ENCODE measurements at regions not wholly inside any gene's neighbourhood (a gene's known extent, or its start where the extent isn't known, plus 50 kb on each side); places are given as distances from the start of the nearest gene placed in this dataset.

GRCh38 chr4:125484912-125485311, 170.2 kb downstream of the FAT4 start:
- Mint-ChIP-seq H3K4me1 (ENCODE audit: low read depth, unreplicated experiment) (no peaks in the 10 kb centered on the region), H3K9me3 (ENCODE audit: unreplicated experiment) (no peaks in the 10 kb centered on the region), H3K36me3 (ENCODE audit: low read depth, unreplicated experiment) (peaks cover 6% of the 10 kb centered on the region), H3K4me3 (ENCODE audit: unreplicated experiment) (no peak overlapping the region), H3K27ac (ENCODE audit: unreplicated experiment) (no peak overlapping the region), H3K27me3 (ENCODE audit: low read depth, unreplicated experiment) (no peaks in the 10 kb centered on the region)
- Histone ChIP-seq H2AFZ (ENCODE audit: low read depth, low read length) (no peak overlapping the region), H3K4me3 (ENCODE audit: insufficient read depth, low read depth, low read length) (no peak overlapping the region), H3K27ac (ENCODE audit: low read depth, low read length) (no peak overlapping the region), H4K20me1 (ENCODE audit: insufficient read depth, low read length) (no peaks in the 10 kb centered on the region), H3K9ac (ENCODE audit: low read length) (no peak overlapping the region), H3K27me3 (ENCODE audit: insufficient read depth, low read length) (no peaks in the 10 kb centered on the region), H3K4me1 (ENCODE audit: insufficient read depth, low read length) (no peaks in the 10 kb centered on the region), H3K4me2 (ENCODE audit: low read length) (no peak overlapping the region), H3K79me2 (ENCODE audit: insufficient read depth, low read length) (no peaks in the 10 kb centered on the region), H3K36me3 (ENCODE audit: insufficient read depth, low read length) (peaks cover 2% of the 10 kb centered on the region), H3K9me3 (ENCODE audit: insufficient read depth, low read depth, low read length) (no peaks in the 10 kb centered on the region)
- no peak for TF ChIP-seq EZH2 (IDR thresholded peaks at IDR 0.05; ENCODE audit: insufficient read depth, low read length)
- TF ChIP-seq CTCF (IDR thresholded peaks at IDR 0.05; ENCODE audit: insufficient read depth, low read depth, low read length) = no peak
- no peak for DNase-seq (ENCODE audit: low read depth)
- no peak for FAIRE-seq

GRCh38 chr4:125486351-125486750, 171.6 kb downstream of the FAT4 start:
- H3K4me3 Mint-ChIP-seq (ENCODE audit: unreplicated experiment) = no peak overlapping the region
- H3K79me2 ChIP-seq (ENCODE audit: insufficient read depth, low read length) = no peaks in the 10 kb centered on the region
- H3K4me1 ChIP-seq (ENCODE audit: insufficient read depth, low read length) = no peaks in the 10 kb centered on the region
- H3K9ac ChIP-seq (ENCODE audit: low read length) = no peak overlapping the region
- H3K4me1 Mint-ChIP-seq (ENCODE audit: low read depth, unreplicated experiment) = no peaks in the 10 kb centered on the region
- no peaks in the 10 kb centered on the region for H3K9me3 ChIP-seq (ENCODE audit: insufficient read depth, low read depth, low read length)
- no peaks in the 10 kb centered on the region for H3K27me3 Mint-ChIP-seq (ENCODE audit: low read depth, unreplicated experiment)
- H3K36me3 Mint-ChIP-seq (ENCODE audit: low read depth, unreplicated experiment) = peaks cover 11% of the 10 kb centered on the region
- H3K36me3 ChIP-seq (ENCODE audit: insufficient read depth, low read length) = peaks cover 2% of the 10 kb centered on the region
- H3K27ac Mint-ChIP-seq (ENCODE audit: unreplicated experiment) = no peak overlapping the region
- FAIRE-seq (no peak), DNase-seq (ENCODE audit: low read depth) (no peak)
- H3K27ac ChIP-seq (ENCODE audit: low read depth, low read length) = no peak overlapping the region
- no peak overlapping the region for H3K4me2 ChIP-seq (ENCODE audit: low read length)
- peaks cover 2% of the 10 kb centered on the region for H3K9me3 Mint-ChIP-seq (ENCODE audit: unreplicated experiment)
- TF ChIP-seq EZH2 (IDR thresholded peaks at IDR 0.05; ENCODE audit: insufficient read depth, low read length) (no peak), CTCF (IDR thresholded peaks at IDR 0.05; ENCODE audit: insufficient read depth, low read depth, low read length) (no peak)
- no peaks in the 10 kb centered on the region for H4K20me1 ChIP-seq (ENCODE audit: insufficient read depth, low read length)
- no peak overlapping the region for H3K4me3 ChIP-seq (ENCODE audit: insufficient read depth, low read depth, low read length)
- no peak overlapping the region for H2AFZ ChIP-seq (ENCODE audit: low read depth, low read length)
- H3K27me3 ChIP-seq (ENCODE audit: insufficient read depth, low read length) = no peaks in the 10 kb centered on the region

GRCh38 chr4:125489952-125490690, 175.4 kb downstream of the FAT4 start:
- Histone ChIP-seq H3K79me2 (ENCODE audit: insufficient read depth, low read length) (no peaks in the 10 kb centered on the region), H3K27me3 (ENCODE audit: insufficient read depth, low read length) (no peaks in the 10 kb centered on the region), H3K4me2 (ENCODE audit: low read length) (no peak overlapping the region), H3K36me3 (ENCODE audit: insufficient read depth, low read length) (peaks cover 2% of the 10 kb centered on the region), H3K27ac (ENCODE audit: low read depth, low read length) (no peak overlapping the region), H3K4me1 (ENCODE audit: insufficient read depth, low read length) (no peaks in the 10 kb centered on the region), H3K4me3 (ENCODE audit: insufficient read depth, low read depth, low read length) (no peak overlapping the region), H3K9ac (ENCODE audit: low read length) (no peak overlapping the region), H3K9me3 (ENCODE audit: insufficient read depth, low read depth, low read length) (no peaks in the 10 kb centered on the region), H4K20me1 (ENCODE audit: insufficient read depth, low read length) (no peaks in the 10 kb centered on the region), H2AFZ (ENCODE audit: low read depth, low read length) (no peak overlapping the region)
- TF ChIP-seq CTCF (IDR thresholded peaks at IDR 0.05; ENCODE audit: insufficient read depth, low read depth, low read length) (no peak), EZH2 (IDR thresholded peaks at IDR 0.05; ENCODE audit: insufficient read depth, low read length) (no peak)
- Mint-ChIP-seq H3K36me3 (ENCODE audit: low read depth, unreplicated experiment) (peaks cover 11% of the 10 kb centered on the region), H3K9me3 (ENCODE audit: unreplicated experiment) (peaks cover 2% of the 10 kb centered on the region), H3K4me3 (ENCODE audit: unreplicated experiment) (no peak overlapping the region), H3K27me3 (ENCODE audit: low read depth, unreplicated experiment) (no peaks in the 10 kb centered on the region), H3K27ac (ENCODE audit: unreplicated experiment) (no peak overlapping the region), H3K4me1 (ENCODE audit: low read depth, unreplicated experiment) (no peaks in the 10 kb centered on the region)
- no peak for FAIRE-seq
- DNase-seq (ENCODE audit: low read depth) = no peak
